SW 1271 (cell line): ENCODE measurements at regions not wholly inside any gene's neighbourhood (a gene's known extent, or its start where the extent isn't known, plus 50 kb on each side); places are given as distances from the start of the nearest gene placed in this dataset.
A peak's percentile ranks its signal among the peaks of the same experiment; 100 is the strongest.

Source experiments
- DNase-seq, 2 experiments: peaks; one replicate each; lab custom pipeline; 2025; lab: John Stamatoyannopoulos, UW

DNA sequence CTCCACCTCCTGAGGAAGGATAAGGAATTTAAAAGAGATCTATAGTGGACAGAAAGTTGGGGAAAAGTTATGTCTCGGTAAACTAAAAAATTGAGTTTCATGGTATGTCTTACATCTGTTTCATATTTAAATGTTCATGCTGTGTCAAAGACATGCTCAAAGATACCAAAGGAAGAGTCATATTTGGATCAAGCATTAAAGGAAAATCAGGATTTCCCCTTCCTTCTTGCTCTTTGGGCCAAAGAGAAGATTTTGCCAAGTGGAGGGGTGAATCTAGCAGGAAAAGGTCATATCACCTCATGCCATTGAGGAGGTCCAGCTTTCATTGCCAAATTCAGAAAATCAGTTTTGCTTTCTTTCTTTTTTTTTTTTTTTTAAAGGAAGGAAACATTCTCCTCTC lies 192.4 kb downstream of the OGFRL1 start:
- DNase-seq = no peak

DNA sequence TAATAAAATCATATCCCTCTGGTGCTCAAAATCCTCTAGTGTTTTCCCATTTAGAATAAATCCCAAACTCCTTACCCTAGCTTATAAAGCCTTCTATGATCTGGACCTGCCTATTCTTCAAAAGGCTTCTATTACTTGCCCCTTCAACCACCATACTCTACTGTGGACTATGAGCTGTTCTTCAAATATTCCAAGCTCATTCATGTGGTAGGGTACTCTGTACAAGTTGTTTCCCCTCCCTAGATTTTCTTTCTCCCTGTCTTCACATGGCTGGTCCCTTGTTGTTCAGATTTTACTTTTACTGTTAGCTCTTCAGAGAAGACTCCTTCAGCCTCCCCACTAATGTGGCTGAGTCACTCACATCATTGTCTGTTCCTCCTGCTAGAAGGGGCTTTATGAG lies 193.2 kb downstream of the OGFRL1 start:
- DNase-seq = no peak

GRCh38 chr6:71482742-71483141 lies 194.1 kb downstream of the OGFRL1 start:
- DNase-seq = peak in 1 of 2 experiments; percentile 22

GRCh38 chr6:71486461-71486860 lies 197.8 kb downstream of the OGFRL1 start:
- no peak for DNase-seq

GRCh38 chr6:71488186-71488585 lies 199.6 kb downstream of the OGFRL1 start:
- no peak for DNase-seq

GRCh38 chr6:71489736-71490135 lies 201.1 kb downstream of the OGFRL1 start:
- DNase-seq = peak; percentile 42 to 83

- no peak for DNase-seq
These were observed 202.3 kb downstream of the OGFRL1 start for GRCh38 chr6:71490876-71491275.

DNA sequence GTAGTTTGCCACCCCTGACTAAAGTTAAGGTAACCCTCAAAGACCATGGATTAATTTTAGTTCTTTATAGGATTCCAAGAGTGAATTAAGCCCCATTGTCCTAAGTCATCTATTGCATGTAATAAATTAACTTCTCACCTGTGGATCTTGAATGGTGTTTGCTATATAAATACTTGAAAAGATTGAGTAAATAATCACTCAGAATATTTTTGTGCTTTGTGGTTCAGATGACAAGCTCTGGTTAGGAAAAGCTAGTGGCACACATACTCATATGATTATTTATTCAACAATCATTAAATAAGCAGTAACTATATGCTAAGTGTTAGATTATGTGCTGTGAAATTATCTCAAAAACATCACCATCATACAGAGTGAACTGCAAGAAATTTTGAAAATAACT lies 203.2 kb downstream of the OGFRL1 start:
- no peak for DNase-seq

DNA sequence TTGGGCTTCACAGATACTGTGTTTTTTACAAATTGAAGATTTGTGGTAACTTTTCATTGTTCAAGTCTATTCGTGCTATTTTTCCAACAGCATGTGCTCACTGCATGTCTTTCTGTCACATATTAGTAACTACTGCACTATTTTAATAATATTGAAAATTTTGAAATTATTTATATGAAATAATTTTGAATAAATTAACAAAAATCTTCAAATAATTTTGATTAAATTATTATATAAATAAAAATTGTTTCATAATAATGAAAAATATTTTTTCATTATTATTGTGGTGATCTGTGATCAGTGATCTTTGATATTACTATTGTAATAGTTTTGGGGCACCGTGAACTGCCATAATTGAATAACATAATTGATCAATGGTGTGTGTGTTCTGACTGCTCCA lies 204.1 kb downstream of the OGFRL1 start:
- no peak for DNase-seq

- no peak for DNase-seq
These were observed 207.6 kb downstream of the OGFRL1 start for GRCh38 chr6:71496018-71496721.

GRCh38 chr6:71496722-71497033 lies 208.1 kb downstream of the OGFRL1 start:
- DNase-seq = no peak

DNA sequence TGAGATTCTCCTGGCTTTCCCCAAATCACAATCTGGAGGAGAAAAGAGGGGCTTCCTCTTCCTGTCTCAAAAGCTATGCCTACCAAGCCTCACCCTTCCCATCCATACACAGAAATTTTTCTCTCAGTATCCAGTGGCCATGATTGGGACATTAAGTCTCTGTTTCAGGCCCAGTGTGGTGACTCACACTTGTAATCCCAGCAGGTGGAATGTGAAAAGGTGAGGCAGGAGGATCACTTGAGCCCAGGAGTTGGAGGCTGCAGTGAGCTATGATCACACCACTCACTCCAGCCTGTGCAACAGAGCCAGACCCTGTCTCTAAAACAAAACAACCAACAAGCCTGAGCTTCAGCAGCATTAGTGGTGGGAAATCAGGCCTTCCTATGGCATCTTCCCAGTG lies 210.0 kb downstream of the OGFRL1 start:
- DNase-seq = no peak

- DNase-seq = no peak
These were observed 211.1 kb downstream of the OGFRL1 start for GRCh38 chr6:71499667-71500066.

DNA sequence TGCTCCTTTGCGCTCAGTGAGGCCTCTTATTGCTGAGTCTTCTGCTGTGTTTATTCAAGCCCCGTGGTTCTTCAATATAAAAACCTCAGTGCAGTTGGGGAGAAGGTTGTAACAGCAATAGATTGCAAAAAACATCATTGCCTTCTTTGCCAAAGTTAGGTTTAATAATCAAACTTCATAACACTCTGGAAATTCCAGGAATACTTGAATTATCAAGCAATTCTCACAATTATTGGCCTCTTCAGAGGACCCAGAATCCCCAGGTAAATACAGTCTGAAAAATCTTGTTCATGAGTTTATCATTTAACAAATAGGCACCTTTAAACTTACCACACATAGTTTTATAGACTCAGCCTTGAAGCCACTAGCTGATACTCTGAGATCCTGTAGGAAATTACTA lies 213.6 kb downstream of the OGFRL1 start:
- DNase-seq = no peak

DNA sequence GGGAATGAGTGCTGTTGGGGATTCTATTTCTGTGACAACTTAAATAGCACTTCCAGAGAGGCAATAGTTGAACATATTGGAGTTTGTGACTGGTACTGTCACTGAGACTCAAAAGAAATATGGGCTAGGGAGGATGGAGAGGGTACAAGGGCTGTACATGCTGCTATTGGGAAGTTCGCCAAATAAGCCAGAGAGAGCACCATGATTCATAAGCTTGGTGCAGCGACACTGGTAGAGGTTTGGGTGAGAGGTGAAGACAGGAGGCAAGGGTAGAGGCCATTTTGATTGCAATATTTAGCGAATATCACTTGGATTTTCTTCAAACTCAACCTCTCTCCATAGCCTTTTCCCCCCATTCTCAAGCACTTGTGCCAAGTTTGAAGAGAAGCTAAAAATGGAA lies 214.3 kb downstream of the OGFRL1 start:
- no peak for DNase-seq

DNA sequence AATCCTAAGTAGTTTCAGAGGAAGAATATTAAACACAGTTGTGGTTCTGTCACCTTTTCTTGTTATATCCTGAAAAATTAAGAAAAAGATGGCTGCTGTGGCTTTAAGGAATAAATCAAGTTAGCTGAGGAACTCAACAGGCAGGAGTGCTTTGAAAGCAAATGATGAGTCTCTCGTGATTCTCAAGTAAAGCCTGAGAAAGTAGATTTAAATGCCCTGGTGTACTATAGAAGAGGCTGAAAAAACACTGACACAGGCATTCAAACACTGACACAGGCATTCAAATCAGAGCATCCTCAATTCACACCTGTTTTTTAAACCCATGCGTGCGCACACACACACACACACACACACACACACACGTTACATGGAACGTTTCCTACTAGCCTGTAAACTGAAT lies 218.6 kb downstream of the OGFRL1 start:
- DNase-seq = no peak

- DNase-seq = no peak
These were observed 220.8 kb downstream of the OGFRL1 start for GRCh38 chr6:71509191-71510005.

DNA sequence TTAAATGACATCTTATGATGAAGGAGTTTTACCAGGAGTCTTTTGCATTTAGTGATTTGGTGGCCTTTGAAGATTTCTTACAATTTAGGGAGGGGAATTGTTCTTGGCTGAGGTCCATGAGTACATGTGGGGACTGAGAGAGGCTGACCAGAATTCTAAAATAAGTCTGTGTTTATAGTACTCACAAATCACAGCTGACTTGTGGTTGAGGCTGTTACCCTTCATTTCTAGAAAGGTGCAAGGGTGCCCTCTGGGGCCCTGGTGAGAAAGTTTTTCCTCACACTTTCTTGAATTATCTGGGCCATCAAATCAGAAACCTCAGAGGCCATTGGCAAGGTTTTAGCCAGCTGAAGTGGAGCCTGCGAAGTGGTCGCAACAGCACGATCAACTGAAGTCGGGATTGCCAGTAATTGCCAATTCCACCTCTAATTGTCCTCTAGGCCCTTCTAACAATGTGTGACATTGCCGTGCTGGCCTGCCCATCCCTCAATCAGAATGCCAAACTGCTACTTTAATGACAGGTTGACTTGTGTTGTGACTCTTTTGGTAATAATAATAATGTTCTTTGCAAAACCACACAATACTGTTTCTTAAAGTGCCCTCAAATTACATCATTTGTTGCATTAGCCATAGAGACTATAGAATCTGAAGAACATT lies 221.6 kb downstream of the OGFRL1 start:
- DNase-seq = peak; percentile 25 to 70

- no peak for DNase-seq
These were observed 222.2 kb downstream of the OGFRL1 start for GRCh38 chr6:71510856-71511255.

DNA sequence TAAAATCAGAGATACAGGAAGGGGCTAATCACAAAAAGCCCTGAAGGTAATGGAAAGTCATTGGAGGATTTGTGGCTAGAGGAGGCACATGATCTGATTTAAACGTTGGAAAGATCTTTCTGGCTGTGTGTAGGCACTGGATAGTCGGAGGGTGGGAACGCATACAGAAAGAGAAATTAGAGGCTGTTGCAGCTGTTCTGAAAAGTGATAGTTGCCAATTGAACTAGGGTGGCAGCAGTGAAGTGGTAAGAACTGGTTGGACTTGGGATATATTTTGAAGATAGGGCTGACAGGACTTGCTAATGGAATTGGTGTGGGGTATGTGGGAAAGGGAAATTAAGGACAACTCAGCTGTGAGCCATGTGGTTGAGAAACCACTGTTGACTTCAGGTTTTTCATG lies 223.6 kb downstream of the OGFRL1 start:
- no peak for DNase-seq

- DNase-seq = no peak
These were observed 224.4 kb downstream of the OGFRL1 start for GRCh38 chr6:71513036-71513435.

GRCh38 chr6:71523548-71523947 lies 234.9 kb downstream of the OGFRL1 start:
- DNase-seq = no peak

DNA sequence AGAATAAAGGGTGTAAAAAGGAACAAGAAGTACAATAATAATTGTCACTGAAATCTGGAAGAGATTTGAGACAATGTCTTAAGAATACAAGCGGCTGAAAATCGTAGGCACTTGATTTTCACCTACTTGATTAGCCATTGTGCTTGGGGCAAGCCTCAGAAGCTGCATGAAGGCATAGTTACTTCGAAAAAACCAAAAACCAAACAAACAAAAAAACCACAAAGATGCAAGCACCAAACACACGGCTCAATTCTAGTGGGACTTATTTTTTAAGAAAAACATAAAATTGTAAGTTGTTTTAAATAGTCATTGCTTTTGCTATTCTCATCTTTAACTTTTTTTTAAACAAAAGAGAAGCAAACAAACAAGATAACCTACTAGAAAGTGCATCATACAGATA lies 235.6 kb downstream of the OGFRL1 start:
- DNase-seq = no peak
